Endothelial cell (in vitro differentiated cells): ENCODE measurements at regions not wholly inside any gene's neighbourhood (a gene's known extent, or its start where the extent isn't known, plus 50 kb on each side); places are given as distances from the start of the nearest gene placed in this dataset.

Experiments used
- DNase-seq: peaks from one replicate; pipeline ENCODE4 v3.0.0; 2021; ENCODE audit warnings: low spot score
- H3K27ac Mint-ChIP-seq: one replicate; pipeline ENCODE4 v1.8.0; 2021; ENCODE audit warnings: mixed read lengths, inconsistent platforms; ENCODE audit not compliant: unreplicated experiment
- H3K27me3 Mint-ChIP-seq: one replicate; pipeline ENCODE4 v1.8.0; 2021; ENCODE audit warnings: mild to moderate bottlenecking, moderate library complexity, mixed read lengths, inconsistent platforms; ENCODE audit not compliant: unreplicated experiment
- H3K36me3 Mint-ChIP-seq: one replicate; pipeline ENCODE4 v1.8.0; 2021; ENCODE audit warnings: mild to moderate bottlenecking, low read depth, mixed read lengths, inconsistent platforms; ENCODE audit not compliant: unreplicated experiment
- H3K4me1 Mint-ChIP-seq: one replicate; pipeline ENCODE4 v1.8.0; 2021; ENCODE audit warnings: mild to moderate bottlenecking, mixed read lengths, inconsistent platforms; ENCODE audit not compliant: unreplicated experiment
- H3K4me3 Mint-ChIP-seq: one replicate; pipeline ENCODE4 v1.8.0; 2021; ENCODE audit warnings: mild to moderate bottlenecking, mixed read lengths, inconsistent platforms; ENCODE audit not compliant: unreplicated experiment
- H3K9me3 Mint-ChIP-seq: one replicate; pipeline ENCODE4 v1.8.0; 2021; ENCODE audit warnings: mixed read lengths, inconsistent platforms; ENCODE audit not compliant: unreplicated experiment
- CTCF ChIP-seq: fragments of 200-600 bp; sonication (generic); IDR thresholded peaks from one replicate; pipeline ENCODE4 v1.5.0; 2021; ENCODE audit warnings: antibody characterized with exemption; ENCODE audit not compliant: unreplicated experiment

- no peaks in the 10 kb centered on the region for H3K4me1 Mint-ChIP-seq
- no peak overlapping the region for H3K4me3 Mint-ChIP-seq
- H3K9me3 Mint-ChIP-seq: no peaks in the 10 kb centered on the region
- H3K27ac Mint-ChIP-seq: no peak overlapping the region
- no peak for TF ChIP-seq CTCF
- no peaks in the 10 kb centered on the region for H3K27me3 Mint-ChIP-seq
- DNase-seq: no peak
- no peaks in the 10 kb centered on the region for H3K36me3 Mint-ChIP-seq
Measured at GRCh38 chr5:29378104-29378503, 1815.4 kb upstream of the CDH6 start.

GRCh38 chr5:29370248-29370647 is 1823.2 kb upstream of the CDH6 start:
- H3K4me3 Mint-ChIP-seq: no peak overlapping the region
- H3K27me3 Mint-ChIP-seq: peaks cover 2% of the 10 kb centered on the region
- no peak for TF ChIP-seq CTCF
- no peak for DNase-seq
- H3K36me3 Mint-ChIP-seq: no peaks in the 10 kb centered on the region
- no peaks in the 10 kb centered on the region for H3K4me1 Mint-ChIP-seq
- H3K27ac Mint-ChIP-seq: no peak overlapping the region
- no peaks in the 10 kb centered on the region for H3K9me3 Mint-ChIP-seq

GRCh38 chr5:29367176-29367833 is 1826.2 kb upstream of the CDH6 start:
- Mint-ChIP-seq H3K4me3 (no peak overlapping the region), H3K27me3 (peaks cover 3% of the 10 kb centered on the region), H3K9me3 (no peaks in the 10 kb centered on the region), H3K36me3 (no peaks in the 10 kb centered on the region), H3K27ac (no peak overlapping the region), H3K4me1 (no peaks in the 10 kb centered on the region)
- no peak for TF ChIP-seq CTCF
- no peak for DNase-seq

- no peak for TF ChIP-seq CTCF
- Mint-ChIP-seq H3K27me3 (no peaks in the 10 kb centered on the region), H3K4me1 (no peaks in the 10 kb centered on the region), H3K9me3 (no peaks in the 10 kb centered on the region), H3K27ac (no peak overlapping the region), H3K4me3 (no peak overlapping the region), H3K36me3 (no peaks in the 10 kb centered on the region)
- DNase-seq: no peak
Measured at GRCh38 chr5:29351170-29351569, 1842.3 kb upstream of the CDH6 start.

GRCh38 chr5:29337030-29337429 is 1856.5 kb upstream of the CDH6 start:
- no peak for TF ChIP-seq CTCF
- Mint-ChIP-seq H3K27me3 (no peaks in the 10 kb centered on the region), H3K4me1 (no peaks in the 10 kb centered on the region), H3K27ac (no peak overlapping the region), H3K9me3 (no peaks in the 10 kb centered on the region), H3K36me3 (no peaks in the 10 kb centered on the region), H3K4me3 (no peak overlapping the region)
- DNase-seq: no peak
